Uterus (tissue), 2 donors: ENCODE measurements at regions not wholly inside any gene's neighbourhood (a gene's known extent, or its start where the extent isn't known, plus 50 kb on each side); places are given as distances from the start of the nearest gene placed in this dataset.

ENCODE experiments used
- POLR2A ChIP-seq, 2 donors: fragments of 450-650 bp; IDR thresholded peaks; one replicate each; pipeline ENCODE4 v1.6.1; 2016; ENCODE audit warnings: antibody characterized with exemption in 2 of 2, mild to moderate bottlenecking in 1 of 2, moderate library complexity in 1 of 2
- TF ChIP-seq, protein P1 (sequence below), 4 experiments: fragments of 200-600 bp in 2 of 4; fragments of 450-650 bp in 2 of 4; sonication (generic) in 2 of 4; IDR thresholded peaks; one replicate each; pipeline ENCODE4 v1.5.1; 2016 to 2019; ENCODE audit warnings: antibody characterized with exemption in 4 of 4, mild to moderate bottlenecking in 2 of 4, moderate library complexity in 1 of 4

DNA sequence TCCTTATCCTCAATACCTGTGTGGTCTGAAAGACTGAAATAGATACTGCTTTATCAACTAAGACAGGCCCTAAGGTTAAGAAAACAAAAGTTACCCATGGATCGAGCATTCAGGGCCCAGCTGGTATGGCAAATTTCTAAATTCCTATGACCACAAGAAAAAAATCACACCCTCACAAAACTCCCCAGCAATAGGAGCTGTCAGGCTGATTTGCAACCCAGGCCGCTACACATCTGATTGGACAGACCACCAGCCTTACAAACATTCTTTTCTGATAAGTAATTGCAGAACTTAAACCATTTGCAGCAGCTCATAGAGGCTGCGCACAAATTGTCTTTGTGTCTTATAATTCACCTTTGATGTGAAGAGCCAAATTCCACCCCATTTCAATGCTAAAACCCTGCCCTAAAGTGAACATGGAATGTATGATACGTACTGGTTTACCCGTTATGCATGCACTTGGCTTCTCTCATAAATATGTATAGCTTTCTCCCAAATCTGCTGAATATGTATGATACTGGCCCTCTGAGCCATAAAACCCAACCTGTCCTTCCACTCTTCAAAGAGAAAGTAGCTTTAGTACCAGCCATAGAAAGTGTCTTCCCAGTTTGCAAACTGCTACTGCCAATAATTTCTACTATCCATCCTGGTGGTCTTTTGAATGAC is 842.5 kb downstream of the GRID1 start:
- TF ChIP-seq, protein P1, sequence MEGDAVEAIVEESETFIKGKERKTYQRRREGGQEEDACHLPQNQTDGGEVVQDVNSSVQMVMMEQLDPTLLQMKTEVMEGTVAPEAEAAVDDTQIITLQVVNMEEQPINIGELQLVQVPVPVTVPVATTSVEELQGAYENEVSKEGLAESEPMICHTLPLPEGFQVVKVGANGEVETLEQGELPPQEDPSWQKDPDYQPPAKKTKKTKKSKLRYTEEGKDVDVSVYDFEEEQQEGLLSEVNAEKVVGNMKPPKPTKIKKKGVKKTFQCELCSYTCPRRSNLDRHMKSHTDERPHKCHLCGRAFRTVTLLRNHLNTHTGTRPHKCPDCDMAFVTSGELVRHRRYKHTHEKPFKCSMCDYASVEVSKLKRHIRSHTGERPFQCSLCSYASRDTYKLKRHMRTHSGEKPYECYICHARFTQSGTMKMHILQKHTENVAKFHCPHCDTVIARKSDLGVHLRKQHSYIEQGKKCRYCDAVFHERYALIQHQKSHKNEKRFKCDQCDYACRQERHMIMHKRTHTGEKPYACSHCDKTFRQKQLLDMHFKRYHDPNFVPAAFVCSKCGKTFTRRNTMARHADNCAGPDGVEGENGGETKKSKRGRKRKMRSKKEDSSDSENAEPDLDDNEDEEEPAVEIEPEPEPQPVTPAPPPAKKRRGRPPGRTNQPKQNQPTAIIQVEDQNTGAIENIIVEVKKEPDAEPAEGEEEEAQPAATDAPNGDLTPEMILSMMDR (IDR thresholded peaks at IDR 0.05): no peak
- no peak for TF ChIP-seq POLR2A (IDR thresholded peaks at IDR 0.05)
